ENCODE measurements at regions not wholly inside any gene's neighbourhood (a gene's known extent, or its start where the extent isn't known, plus 50 kb on each side); places are given as distances from the start of the nearest gene placed in this dataset.

DNA sequence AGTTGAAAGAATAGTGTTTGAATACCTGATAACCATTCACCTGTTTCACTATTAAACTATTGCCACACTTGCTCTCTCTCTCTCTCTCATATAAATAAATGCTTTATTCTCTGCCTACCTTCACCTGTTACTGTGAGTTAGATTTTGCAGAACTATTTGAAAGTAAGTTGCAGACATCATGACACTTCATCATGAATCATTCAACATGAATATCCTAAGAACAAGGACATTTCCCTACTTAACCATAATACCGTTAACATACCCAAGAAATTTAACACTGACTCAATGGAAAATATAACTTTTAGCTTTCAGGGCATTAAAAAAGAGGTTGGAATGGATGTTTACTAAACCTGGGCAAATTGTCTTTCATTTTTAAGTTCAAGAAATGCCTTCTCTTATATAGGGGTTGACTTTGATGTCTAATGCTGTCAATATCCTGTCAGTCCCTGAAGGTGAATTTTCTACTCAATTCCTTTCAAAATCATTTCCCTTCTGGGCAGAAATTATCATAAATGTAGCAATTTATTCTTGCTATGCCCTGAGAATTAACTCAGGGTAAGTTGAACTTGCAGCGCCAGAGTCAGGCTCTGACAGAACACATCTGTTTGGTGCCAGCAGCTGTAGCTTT, 582.6 kb upstream of the TLE4 start:
- TF ChIP-seq GATA2 (IDR thresholded peaks at IDR 0.05; ENCODE audit: low read depth, low read length) = no peak
- no peak for TF ChIP-seq GATA3 (IDR thresholded peaks at IDR 0.05; ENCODE audit: low read depth, low read length)

Data from SH-SY5Y (cell line).